ENCODE measurements at regions not wholly inside any gene's neighbourhood (a gene's known extent, or its start where the extent isn't known, plus 50 kb on each side); places are given as distances from the start of the nearest gene placed in this dataset.

DNA sequence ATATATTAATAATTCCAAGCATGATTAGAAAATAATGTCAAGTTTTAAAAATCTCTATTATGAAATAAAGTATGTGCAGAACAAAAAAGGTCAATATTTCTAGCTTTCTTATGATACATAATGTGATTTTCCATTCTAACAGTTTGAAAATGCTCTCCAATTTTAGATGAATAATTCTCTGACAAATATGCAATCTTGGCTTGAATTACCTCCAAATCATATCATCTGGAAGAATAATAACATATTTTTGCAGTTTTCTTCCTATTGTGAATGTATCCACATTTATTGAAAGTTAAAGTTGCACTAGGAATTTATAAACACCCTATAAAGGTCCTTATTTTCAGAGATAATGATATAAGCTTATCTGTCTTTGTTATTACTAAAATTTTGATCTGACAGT, 548.5 kb upstream of the SLC10A2 start:
- no peak for TF ChIP-seq CTCF (IDR thresholded peaks at IDR 0.05)
- TF ChIP-seq POLR2A (IDR thresholded peaks at IDR 0.05): no peak

Data from right lobe of liver (tissue), 4 donors.